H1 (cell line): ENCODE measurements at regions not wholly inside any gene's neighbourhood (a gene's known extent, or its start where the extent isn't known, plus 50 kb on each side); places are given as distances from the start of the nearest gene placed in this dataset.

Experiments used
- CTCF ChIA-PET: fragments of 300-600 bp; sonication (Branson Sonifier 250); formaldehyde crosslinking; loops from one replicate; lab custom pipeline; 2021; ENCODE audit not compliant: partially characterized antibody; lab: Charles Lee
- POLR2A ChIA-PET: fragments of 300-600 bp; sonication (Branson Sonifier 250); formaldehyde crosslinking; loops from one replicate; lab custom pipeline; 2021; ENCODE audit warnings: inconsistent platforms; ENCODE audit not compliant: partially characterized antibody; lab: Charles Lee
- DNase-seq, 2 experiments: peaks; one replicate each; pipeline versions ENCODE4 v3.0.0 to v3.0.0-alpha.2; 2010 to 2022; ENCODE audit warnings: low spot score in 2 of 2, low read depth in 1 of 2, mixed read lengths in 1 of 2
- FAIRE-seq: peaks from 2 replicates; lab custom pipeline; 2011; peaks lifted over from hg19 to GRCh38; lab: Jason Lieb, UNC
- H2AFZ ChIP-seq: 2 replicates; pipeline ENCODE4 v1.8.1; 2012; ENCODE audit warnings: low read length, inconsistent platforms
- H2AK5ac ChIP-seq: 2 replicates; pipeline ENCODE4 v1.6.1; 2013; ENCODE audit warnings: low read depth, low read length
- H2BK120ac ChIP-seq: replicated peaks from 2 replicates; pipeline ENCODE3; 2013; ENCODE audit warnings: low read depth, low read length, inconsistent platforms
- H2BK12ac ChIP-seq: 2 replicates; pipeline ENCODE4 v1.6.1; 2013; ENCODE audit warnings: low read depth, low read length
- H2BK15ac ChIP-seq: 2 replicates; pipeline ENCODE4 v1.6.1; 2013; ENCODE audit warnings: low read length
- H2BK20ac ChIP-seq: 2 replicates; pipeline ENCODE4 v1.6.1; 2013; ENCODE audit warnings: low read length
- H2BK5ac ChIP-seq: 2 replicates; pipeline ENCODE4 v1.6.1; 2013; ENCODE audit warnings: low read depth, low read length
- H3K14ac ChIP-seq: 2 replicates; pipeline ENCODE4 v1.6.1; 2013; ENCODE audit warnings: inconsistent platforms; ENCODE audit not compliant: insufficient read length
- H3K18ac ChIP-seq: 2 replicates; pipeline ENCODE4 v1.6.1; 2013; ENCODE audit warnings: low read length; ENCODE audit errors: extremely low read depth
- H3K23ac ChIP-seq: 2 replicates; pipeline ENCODE4 v1.6.1; 2013; ENCODE audit warnings: inconsistent platforms; ENCODE audit not compliant: insufficient read length
- H3K23me2 ChIP-seq: 2 replicates; pipeline ENCODE4 v1.6.1; 2013; ENCODE audit warnings: low read depth, low read length
- H3K27ac ChIP-seq: 2 replicates; pipeline ENCODE4 v1.6.1; 2011; ENCODE audit warnings: low read depth, low read length, inconsistent platforms
- H3K27me3 ChIP-seq, 4 experiments: replicated peaks in 1 of 4; 1 replicate in 1 of 4; 2 replicates in 3 of 4; pipeline versions ENCODE4 v1.6.1 to v1.8.1; 2011 to 2013; ENCODE audit warnings: low read length in 3 of 4, mild to moderate bottlenecking in 3 of 4, inconsistent platforms in 2 of 4, mixed read lengths in 2 of 4, moderate library complexity in 1 of 4; ENCODE audit not compliant: control insufficient read depth in 3 of 4, insufficient read depth in 3 of 4; ENCODE audit errors: extremely low read depth in 1 of 4
- H3K36me3 ChIP-seq, 4 experiments: 2 replicates each; pipeline versions ENCODE4 v1.6.1 to v1.8.1; 2011 to 2013; ENCODE audit warnings: mild to moderate bottlenecking in 4 of 4, low read length in 3 of 4, moderate library complexity in 2 of 4, control low read depth in 1 of 4, inconsistent platforms in 1 of 4; ENCODE audit not compliant: insufficient read depth in 4 of 4, control insufficient read depth in 2 of 4
- H3K4ac ChIP-seq: replicated peaks from 2 replicates; pipeline ENCODE3; 2013; ENCODE audit warnings: low read length, low read depth, mixed read lengths, inconsistent platforms; ENCODE audit not compliant: insufficient read length
- H3K4me1 ChIP-seq, 4 experiments: replicated peaks in 1 of 4; 1 replicate in 1 of 4; 2 replicates in 3 of 4; pipeline versions ENCODE4 v1.6.1 to v1.8.1; 2011 to 2013; ENCODE audit warnings: low read length in 3 of 4, inconsistent platforms in 2 of 4, mixed read lengths in 1 of 4; ENCODE audit not compliant: insufficient read depth in 4 of 4, control insufficient read depth in 3 of 4
- H3K4me2 ChIP-seq, 2 experiments: 2 replicates each; pipeline versions ENCODE4 v1.6.1 to v1.8.1; 2011 to 2013; ENCODE audit warnings: low read depth in 2 of 2, low read length in 2 of 2, control low read depth in 1 of 2, inconsistent platforms in 1 of 2, mild to moderate bottlenecking in 1 of 2; ENCODE audit not compliant: insufficient read depth in 1 of 2
- H3K4me3 ChIP-seq, 4 experiments: fragments of 200-600, 300-600 bp in 1 of 4; sonication (generic), shearing (Covaris generic), sonication (Bioruptor Twin) in 1 of 4; 2 replicates each; pipeline versions ENCODE4 v1.5.1 to v1.8.1; 2011 to 2016; ENCODE audit warnings: low read length in 4 of 4, low read depth in 3 of 4, control low read depth in 2 of 4, inconsistent platforms in 2 of 4, mild to moderate bottlenecking in 2 of 4, mixed read lengths in 1 of 4, moderate library complexity in 1 of 4; ENCODE audit not compliant: insufficient read depth in 2 of 4; ENCODE audit errors: extremely low read depth in 1 of 4
- H3K56ac ChIP-seq: replicated peaks from 2 replicates; pipeline ENCODE3; 2013; ENCODE audit warnings: low read depth, mild to moderate bottlenecking, mixed read lengths, low read length, inconsistent platforms; ENCODE audit not compliant: insufficient read length
- H3K79me1 ChIP-seq: 2 replicates; pipeline ENCODE4 v1.6.1; 2013; ENCODE audit warnings: low read depth, low read length, control low read depth
- H3K79me2 ChIP-seq, 2 experiments: 2 replicates each; pipeline versions ENCODE4 v1.6.1 to v1.8.1; 2012 to 2013; ENCODE audit warnings: low read length in 2 of 2, mild to moderate bottlenecking in 2 of 2, inconsistent platforms in 1 of 2; ENCODE audit not compliant: insufficient read depth in 2 of 2, control insufficient read depth in 1 of 2
- H3K9ac ChIP-seq, 4 experiments: replicated peaks in 1 of 4; 1 replicate in 1 of 4; 2 replicates in 3 of 4; pipeline versions ENCODE4 v1.6.1 to v1.8.1; 2011 to 2013; ENCODE audit warnings: low read depth in 3 of 4, low read length in 3 of 4, control low read depth in 2 of 4, mild to moderate bottlenecking in 2 of 4, moderate library complexity in 2 of 4, inconsistent platforms in 1 of 4; ENCODE audit errors: extremely low read depth in 1 of 4
- H3K9me3 ChIP-seq, 2 experiments: 2 replicates each; pipeline versions ENCODE4 v1.6.1 to v1.8.1; 2012 to 2013; ENCODE audit warnings: mild to moderate bottlenecking in 2 of 2, moderate library complexity in 2 of 2, control low read depth in 1 of 2, inconsistent platforms in 1 of 2, low read depth in 1 of 2, low read length in 1 of 2, mixed read lengths in 1 of 2; ENCODE audit not compliant: insufficient read depth in 2 of 2
- H4K20me1 ChIP-seq, 2 experiments: replicated peaks in 1 of 2; 2 replicates each; pipeline versions ENCODE3 to v1.8.1; 2011 to 2013; ENCODE audit warnings: inconsistent platforms in 2 of 2, low read length in 2 of 2, mild to moderate bottlenecking in 1 of 2; ENCODE audit not compliant: insufficient read depth in 2 of 2, control insufficient read depth in 1 of 2
- H4K5ac ChIP-seq: 2 replicates; pipeline ENCODE4 v1.6.1; 2013; ENCODE audit warnings: low read length, low read depth, mixed read lengths, inconsistent platforms; ENCODE audit not compliant: insufficient read length
- H4K8ac ChIP-seq: 2 replicates; pipeline ENCODE4 v1.8.0; 2013; ENCODE audit warnings: mild to moderate bottlenecking, moderate library complexity, low read length, inconsistent platforms; ENCODE audit not compliant: insufficient read depth; ENCODE audit errors: extremely low read depth
- H4K91ac ChIP-seq: replicated peaks from 2 replicates; pipeline ENCODE3; 2013; ENCODE audit warnings: low read length, mixed read lengths, inconsistent platforms; ENCODE audit not compliant: insufficient read length
- BCL11A ChIP-seq, 2 experiments: IDR thresholded peaks; one replicate each; pipeline ENCODE4 v1.6.1; 2011; ENCODE audit warnings: low read depth in 2 of 2, low read length in 2 of 2, mild to moderate bottlenecking in 2 of 2
- EGR1 ChIP-seq: IDR thresholded peaks from 2 replicates; pipeline ENCODE4 v1.6.1; 2011; ENCODE audit warnings: low read depth, low read length, borderline replicate concordance
- EP300 ChIP-seq, 2 experiments: IDR thresholded peaks; 1 replicate in 1 of 2; 2 replicates in 1 of 2; pipeline ENCODE4 v1.6.1; 2011 to 2012; ENCODE audit warnings: low read depth in 2 of 2, low read length in 2 of 2, mild to moderate bottlenecking in 2 of 2, borderline replicate concordance in 1 of 2, inconsistent platforms in 1 of 2, moderate library complexity in 1 of 2
- WGBS, 2 experiments: shearing (Covaris generic) in 1 of 2; methylation state at CpG; one replicate each; pipeline versions ENCODE4 v1.1.6 to v1.1.7; 2013 to 2015; ENCODE audit warnings: low lambda C conversion rate in 2 of 2, mixed read lengths in 2 of 2, inconsistent platforms in 1 of 2, low coverage in 1 of 2, missing lambda C conversion rate in 1 of 2; ENCODE audit not compliant: insufficient replicate concordance in 2 of 2, insufficient coverage in 1 of 2, insufficient read length in 1 of 2; ENCODE audit errors: extremely low coverage in 1 of 2, missing lambda C conversion rate in 1 of 2; 5-methylcytosine and 5-hydroxymethylcytosine counted together

GRCh38 chr3:35522450-35522849 is 116.9 kb upstream of the ARPP21 start:
- no peaks in the 10 kb centered on the region for H3K79me2 ChIP-seq
- no peak overlapping the region for H3K23ac ChIP-seq
- no peak overlapping the region for H4K5ac ChIP-seq
- no peaks in the 10 kb centered on the region for H3K23me2 ChIP-seq
- H3K4me3 ChIP-seq = no peak overlapping the region
- no peak for DNase-seq
- no peaks in the 10 kb centered on the region for H3K36me3 ChIP-seq
- no peak overlapping the region for H2BK15ac ChIP-seq
- H4K91ac ChIP-seq = no peak overlapping the region
- no peaks in the 10 kb centered on the region for H3K4me1 ChIP-seq
- TF ChIP-seq EGR1 (no peak), BCL11A (IDR thresholded peaks at IDR 0.05; ENCODE audit: low read depth in 2 of 2, low read length in 2 of 2) (no peak), EP300 (IDR thresholded peaks at IDR 0.05; ENCODE audit: borderline replicate concordance in 1 of 2, low read depth in 2 of 2, low read length in 2 of 2) (no peak)
- FAIRE-seq = no peak
- no peak overlapping the region for H3K9ac ChIP-seq
- ChIA-PET CTCF (interaction anchor here (0.8 kb wide), 1 partner anchor 444 kb away, joined by 3 read pairs; no protein-coding TSS in a partner anchor), POLR2A (no interaction called here)
- no peak overlapping the region for H2BK20ac ChIP-seq
- H2BK120ac ChIP-seq = no peak overlapping the region
- H2AK5ac ChIP-seq = no peak overlapping the region
- H3K79me1 ChIP-seq = no peaks in the 10 kb centered on the region
- no peak overlapping the region for H2BK5ac ChIP-seq
- no peaks in the 10 kb centered on the region for H4K20me1 ChIP-seq
- H2AFZ ChIP-seq = no peak overlapping the region
- no peak overlapping the region for H2BK12ac ChIP-seq
- H3K4me2 ChIP-seq = no peak overlapping the region
- no peak overlapping the region for H4K8ac ChIP-seq
- no peak overlapping the region for H3K18ac ChIP-seq
- H3K9me3 ChIP-seq = no peaks in the 10 kb centered on the region
- no peak overlapping the region for H3K14ac ChIP-seq
- H3K27ac ChIP-seq = no peak overlapping the region
- H3K56ac ChIP-seq = no peak overlapping the region
- no peaks in the 10 kb centered on the region for H3K27me3 ChIP-seq
- H3K4ac ChIP-seq = no peak overlapping the region
- 86% methylated on average over 3 of the region's 3 CpGs; no CpG with 5 or more reads in 1 of the 2 experiments for WGBS, 2 experiments
